SK-N-SH (cell line): ENCODE measurements at regions not wholly inside any gene's neighbourhood (a gene's known extent, or its start where the extent isn't known, plus 50 kb on each side); places are given as distances from the start of the nearest gene placed in this dataset.

Experiments
- CTCF ChIA-PET: fragments of 300-600, 350-600 bp; formaldehyde crosslinking; extraction: SDS; loops from one replicate; lab custom pipeline; 2021; lab: Yijun Ruan, JAX
- POLR2A ChIA-PET: fragments of 350-600 bp; sonication (Branson Sonifier 250); formaldehyde crosslinking; extraction: SDS; loops from one replicate; lab custom pipeline; 2020; ENCODE audit warnings: antibody characterized with exemption, inconsistent platforms; lab: Yijun Ruan, JAX
- DNase-seq: peaks from one replicate; pipeline ENCODE4 v3.0.0; 2012
- H2AFZ ChIP-seq: fragments of 200-600 bp; sonication (generic); 2 replicates; pipeline ENCODE4 v1.8.1; 2016; ENCODE audit warnings: antibody characterized with exemption, mild to moderate bottlenecking, low read depth
- H3F3A ChIP-seq: fragments of 200-600 bp; sonication (generic); replicated peaks from 2 replicates; pipeline ENCODE3; 2016; ENCODE audit warnings: antibody characterized with exemption, mild to moderate bottlenecking; ENCODE audit not compliant: insufficient read depth
- H3K27ac ChIP-seq, 2 experiments: fragments of 200-500 bp in 1 of 2; fragments of 200-600 bp in 1 of 2; sonication (Bioruptor generic) in 1 of 2; sonication (generic), shearing (Covaris generic) in 1 of 2; 2 replicates each; pipeline versions ENCODE4 v1.5.1 to v1.6.1; 2014 to 2016; ENCODE audit warnings: low read depth in 2 of 2, inconsistent platforms in 1 of 2, low read length in 1 of 2, mild to moderate bottlenecking in 1 of 2, mixed read lengths in 1 of 2
- H3K27me3 ChIP-seq: fragments of 200-600 bp; sonication (generic), shearing (Covaris generic); 2 replicates; pipeline ENCODE4 v1.6.1; 2016; ENCODE audit warnings: mixed run types; ENCODE audit not compliant: insufficient read depth
- H3K36me3 ChIP-seq, 2 experiments: fragments of 200-500 bp in 1 of 2; fragments of 200-600 bp in 1 of 2; sonication (Bioruptor generic) in 1 of 2; sonication (generic) in 1 of 2; replicated peaks in 1 of 2; 2 replicates each; pipeline versions ENCODE3 to v1.5.1; 2014 to 2016; ENCODE audit warnings: low read length in 1 of 2, mild to moderate bottlenecking in 1 of 2; ENCODE audit not compliant: insufficient read depth in 2 of 2, control insufficient read depth in 1 of 2
- H3K4me1 ChIP-seq, 2 experiments: fragments of 200-500 bp in 1 of 2; fragments of 200-600 bp in 1 of 2; sonication (Bioruptor generic) in 1 of 2; sonication (generic), shearing (Covaris generic) in 1 of 2; 2 replicates each; pipeline versions ENCODE4 v1.5.1 to v1.6.1; 2014 to 2016; ENCODE audit warnings: low read depth in 1 of 2, low read length in 1 of 2, mixed run types in 1 of 2; ENCODE audit not compliant: insufficient read depth in 2 of 2, control insufficient read depth in 1 of 2
- H3K4me2 ChIP-seq: fragments of 200-600 bp; sonication (generic), shearing (Covaris generic); 2 replicates; pipeline ENCODE4 v1.6.1; 2017; ENCODE audit warnings: mixed run types
- H3K4me3 ChIP-seq, 2 experiments: fragments of 200-500 bp in 1 of 2; fragments of 200-600 bp in 1 of 2; sonication (Bioruptor generic) in 1 of 2; sonication (generic), shearing (Covaris generic) in 1 of 2; 2 replicates each; pipeline versions ENCODE4 v1.5.1 to v1.8.1; 2014 to 2016; ENCODE audit warnings: low read depth in 2 of 2, inconsistent platforms in 1 of 2, low read length in 1 of 2, mild to moderate bottlenecking in 1 of 2, mixed read lengths in 1 of 2, moderate library complexity in 1 of 2
- H3K79me2 ChIP-seq: fragments of 200-600 bp; sonication (generic); 2 replicates; pipeline ENCODE4 v1.8.1; 2017; ENCODE audit warnings: mild to moderate bottlenecking; ENCODE audit not compliant: insufficient read depth
- H3K9ac ChIP-seq: fragments of 200-600 bp; sonication (generic); 2 replicates; pipeline ENCODE4 v1.6.1; 2017; ENCODE audit warnings: mixed run types
- H3K9me2 ChIP-seq: fragments of 200-600 bp; sonication (generic); 2 replicates; pipeline ENCODE4 v1.6.1; 2017; ENCODE audit warnings: mixed run types
- H3K9me3 ChIP-seq: fragments of 200-600 bp; sonication (generic); 2 replicates; pipeline ENCODE4 v1.6.1; 2017; ENCODE audit warnings: mixed run types, mild to moderate bottlenecking, moderate library complexity
- H4K20me1 ChIP-seq: fragments of 200-600 bp; sonication (generic); 2 replicates; pipeline ENCODE4 v1.6.1; 2017; ENCODE audit warnings: mild to moderate bottlenecking, mixed run types; ENCODE audit not compliant: insufficient read depth
- EZH2phosphoT487 ChIP-seq: fragments of 200-600 bp; sonication (generic); IDR thresholded peaks from 2 replicates; pipeline ENCODE4 v1.6.1; 2017; ENCODE audit warnings: low read depth, mixed run types, mild to moderate bottlenecking, antibody characterized with exemption, moderate library complexity, borderline replicate concordance
- GABPA ChIP-seq: IDR thresholded peaks from 2 replicates; pipeline ENCODE4 v1.4.0; 2012; ENCODE audit warnings: low read depth, mild to moderate bottlenecking
- MAX ChIP-seq: IDR thresholded peaks from 2 replicates; pipeline ENCODE4 v1.4.0; 2012; ENCODE audit warnings: low read depth
- PBX3 ChIP-seq: IDR thresholded peaks from 2 replicates; pipeline ENCODE4; 2012
- RAD21 ChIP-seq: IDR thresholded peaks from 2 replicates; pipeline ENCODE4 v1.6.1; 2012; ENCODE audit warnings: mild to moderate bottlenecking, low read length
- USF1 ChIP-seq: IDR thresholded peaks from 2 replicates; pipeline ENCODE4 v1.4.0; 2012; ENCODE audit warnings: low read depth, borderline replicate concordance
- WGBS: methylation state at CpG from one replicate; pipeline ENCODE4 v1.1.6; 2017; ENCODE audit warnings: low lambda C conversion rate; 5-methylcytosine and 5-hydroxymethylcytosine counted together

GRCh38 chr1:25081496-25081895, 150.8 kb downstream of the SYF2 start (continued):
- TF ChIP-seq USF1, result no peak

- Histone ChIP-seq H3K27me3 (peaks cover 6% of the 10 kb centered on the region; the same call in 1 of the 2 replicates), H3K4me3 (no peak overlapping the region), H3K4me1 (peaks cover 0 to 13% of the 10 kb centered on the region in 2 experiments; a peak in 1 of 4 replicates), H3F3A (no peaks in the 10 kb centered on the region), H4K20me1 (no peaks in the 10 kb centered on the region), H3K9ac (no peak overlapping the region), H3K79me2 (no peaks in the 10 kb centered on the region), H3K9me2 (no peaks in the 10 kb centered on the region), H2AFZ (no peak overlapping the region), H3K4me2 (no peak overlapping the region), H3K9me3 (no peaks in the 10 kb centered on the region), H3K36me3 (no peaks in the 10 kb centered on the region), H3K27ac (no peak overlapping the region; a peak in 1 of 4 replicates)
- POLR2A ChIA-PET, result no interaction called here
- TF ChIP-seq USF1 (peak; percentile 14; the same call in 1 of the 2 replicates), EZH2phosphoT487 (no peak)
- 53% methylated on average over 7 of the region's 8 CpGs for WGBS
- no peak for DNase-seq
- CTCF ChIA-PET, result interaction anchor here (0.6 to 2.2 kb wide), 5 partner anchors 9 to 148 kb away, joined by 3 to 9 read pairs (median 4); no protein-coding TSS in a partner anchor
Measured at GRCh38 chr1:25080294-25081209, 150.5 kb upstream of the RUNX3 start.

- H3K36me3 ChIP-seq, result no peaks in the 10 kb centered on the region
- no peak overlapping the region for H3K4me3 ChIP-seq
- H3K9me3 ChIP-seq, result no peaks in the 10 kb centered on the region
- H3K79me2 ChIP-seq, result no peaks in the 10 kb centered on the region
- no peak overlapping the region for H3K27ac ChIP-seq
- peaks cover 0 to 12% of the 10 kb centered on the region in 2 experiments; a peak in 1 of 4 replicates for H3K4me1 ChIP-seq
- no peak for DNase-seq
- H3K9me2 ChIP-seq, result no peaks in the 10 kb centered on the region
- no peaks in the 10 kb centered on the region for H3K27me3 ChIP-seq
- ChIA-PET POLR2A (no interaction called here), CTCF (no interaction called here)
- H3K4me2 ChIP-seq, result no peak overlapping the region
- TF ChIP-seq RAD21 (no peak), PBX3 (no peak), GABPA (no peak), MAX (no peak)
- H2AFZ ChIP-seq, result no peak overlapping the region
- H3F3A ChIP-seq, result no peaks in the 10 kb centered on the region
- no peak overlapping the region for H3K9ac ChIP-seq
- no peaks in the 10 kb centered on the region for H4K20me1 ChIP-seq
Measured at GRCh38 chr1:25079048-25079447, 149.0 kb upstream of the RUNX3 start.
